Gastroesophageal sphincter (tissue), 4 donors: ENCODE measurements at regions not wholly inside any gene's neighbourhood (a gene's known extent, or its start where the extent isn't known, plus 50 kb on each side); places are given as distances from the start of the nearest gene placed in this dataset.
"Not testable (repeated sequence)": the region's sequence is repeated elsewhere in the genome, so short reads cannot be mapped to it uniquely, and the experiment has no call there.

Experiments used
- ATAC-seq: fragments of 150-250 bp; one replicate; pipeline ENCODE4 v1.9.1; 2016; ENCODE audit warnings: mild to moderate bottlenecking, moderate library complexity
- H3K27ac ChIP-seq, 4 donors: fragments of 200-600 bp; sonication (generic) in 3 of 4; 1 replicate in 3 of 4; 2 replicates in 1 of 4; pipeline ENCODE4 v1.5.1; 2016 to 2019
- H3K27me3 ChIP-seq: fragments of 200-600 bp; sonication (generic); one replicate; pipeline ENCODE4 v1.5.1; 2019
- H3K36me3 ChIP-seq, 2 donors: fragments of 200-600 bp; sonication (generic); one replicate each; pipeline ENCODE4 v1.5.1; 2019; ENCODE audit warnings: control low read depth in 1 of 2
- H3K4me1 ChIP-seq, 3 donors: fragments of 200-600 bp; sonication (generic); 1 replicate in 2 of 3; 2 replicates in 1 of 3; pipeline ENCODE4 v1.5.1; 2016 to 2019; ENCODE audit warnings: control low read depth in 2 of 3
- H3K4me3 ChIP-seq, 2 donors: fragments of 200-600 bp; sonication (generic); one replicate each; pipeline ENCODE4 v1.5.1; 2019; ENCODE audit warnings: mild to moderate bottlenecking in 1 of 2, moderate library complexity in 1 of 2
- H3K9me3 ChIP-seq, 3 donors: fragments of 200-600 bp; sonication (generic); one replicate each; pipeline ENCODE4 v1.5.1; 2017 to 2019; ENCODE audit warnings: control low read depth in 2 of 3
- CTCF ChIP-seq, 4 experiments: fragments of 200-600 bp in 2 of 4; fragments of 450-650 bp in 2 of 4; sonication (generic) in 1 of 4; IDR thresholded peaks; one replicate each; pipeline ENCODE4 v1.5.1; 2017 to 2019; ENCODE audit warnings: antibody characterized with exemption in 4 of 4, mild to moderate bottlenecking in 2 of 4, moderate library complexity in 2 of 4
- EP300 ChIP-seq: sonication (generic); formaldehyde crosslinking; IDR thresholded peaks from one replicate; pipeline ENCODE4 v1.6.1; 2017; ENCODE audit warnings: antibody characterized with exemption, mild to moderate bottlenecking
- POLR2A ChIP-seq, 2 donors: fragments of 450-650 bp; IDR thresholded peaks; one replicate each; pipeline ENCODE4 v1.6.1; 2017; ENCODE audit warnings: antibody characterized with exemption in 2 of 2, mild to moderate bottlenecking in 2 of 2, moderate library complexity in 1 of 2
- POLR2AphosphoS5 ChIP-seq: sonication (generic); formaldehyde crosslinking; IDR thresholded peaks from one replicate; pipeline ENCODE4 v1.6.1; 2017; ENCODE audit warnings: antibody characterized with exemption
- WGBS, 2 donors: methylation state at CpG; one replicate each; pipeline ENCODE4 v1.1.5; 2018; ENCODE audit warnings: low coverage in 1 of 2; 5-methylcytosine and 5-hydroxymethylcytosine counted together

GRCh38 chr3:105982207-105982606, 113.4 kb upstream of the CBLB start:
- 67 to 100% methylated on average over 1 of the region's 1 CpG for WGBS, 2 donors
- ATAC-seq, result no peak

GRCh38 chr3:105984837-105985236, 116.0 kb upstream of the CBLB start:
- Histone ChIP-seq H3K27me3 (no peaks in the 10 kb centered on the region), H3K4me3 (no peak overlapping the region), H3K27ac (no peak overlapping the region), H3K36me3 (no peaks in the 10 kb centered on the region), H3K4me1 (no peaks in the 10 kb centered on the region), H3K9me3 (no peaks in the 10 kb centered on the region)
- WGBS, 2 donors, result 86 to 100% methylated on average over 1 of the region's 1 CpG
- no peak for ATAC-seq
- TF ChIP-seq CTCF (IDR thresholded peaks at IDR 0.05) (no peak), EP300 (no peak), POLR2A (IDR thresholded peaks at IDR 0.05) (no peak), POLR2AphosphoS5 (no peak)

More at GRCh38 chr3:105982207-105982606, 113.4 kb upstream of the CBLB start:
- no peaks in the 10 kb centered on the region for H3K27me3 ChIP-seq
- H3K4me1 ChIP-seq, result no peaks in the 10 kb centered on the region
- H3K9me3 ChIP-seq, result no peaks in the 10 kb centered on the region
- H3K4me3 ChIP-seq, result no peak overlapping the region
- no peak for TF ChIP-seq EP300
- no peaks in the 10 kb centered on the region for H3K36me3 ChIP-seq
- no peak overlapping the region for H3K27ac ChIP-seq

- H3K4me1 ChIP-seq, H3K36me3 ChIP-seq, H3K9me3 ChIP-seq, ATAC-seq, H3K4me3 ChIP-seq, H3K27me3 ChIP-seq, H3K27ac ChIP-seq: not testable (repeated sequence)
- whole genome bisulfite sequencing, 2 donors, result 94 to 100% methylated on average over 1 to 2 of the region's 2 CpGs
Measured at GRCh38 chr3:105986343-105986742, 117.5 kb upstream of the CBLB start.

- no peak overlapping the region for H3K4me3 ChIP-seq
- no peak overlapping the region for H3K27ac ChIP-seq
- no peaks in the 10 kb centered on the region for H3K9me3 ChIP-seq
- H3K27me3 ChIP-seq, result no peaks in the 10 kb centered on the region
- H3K4me1 ChIP-seq, result no peaks in the 10 kb centered on the region
- no peaks in the 10 kb centered on the region for H3K36me3 ChIP-seq
- WGBS, 2 donors, result 91 to 100% methylated on average over 2 of the region's 2 CpGs
- TF ChIP-seq POLR2AphosphoS5, result no peak
- no peak for TF ChIP-seq CTCF (IDR thresholded peaks at IDR 0.05)
- no peak for TF ChIP-seq POLR2A (IDR thresholded peaks at IDR 0.05)
- ATAC-seq, result no peak
Measured at GRCh38 chr3:105987809-105988208, 119.0 kb upstream of the CBLB start.

- Histone ChIP-seq H3K27ac (no peak overlapping the region), H3K4me1 (no peaks in the 10 kb centered on the region), H3K36me3 (no peaks in the 10 kb centered on the region), H3K9me3 (no peaks in the 10 kb centered on the region), H3K4me3 (no peak overlapping the region), H3K27me3 (no peaks in the 10 kb centered on the region)
- 96 to 98% methylated on average over 3 of the region's 3 CpGs for WGBS, 2 donors
- no peak for ATAC-seq
- TF ChIP-seq CTCF (IDR thresholded peaks at IDR 0.05) (no peak), POLR2A (IDR thresholded peaks at IDR 0.05) (no peak), EP300 (no peak), POLR2AphosphoS5 (no peak)
Measured at GRCh38 chr3:105988540-105989212, 119.9 kb upstream of the CBLB start.

- TF ChIP-seq POLR2A (IDR thresholded peaks at IDR 0.05) (no peak), CTCF (IDR thresholded peaks at IDR 0.05) (no peak), POLR2AphosphoS5 (no peak), EP300 (no peak)
- no peaks in the 10 kb centered on the region for H3K27me3 ChIP-seq
- WGBS, 2 donors, result 78 to 81% methylated on average over 4 of the region's 4 CpGs
- no peaks in the 10 kb centered on the region for H3K36me3 ChIP-seq
- no peak overlapping the region for H3K4me3 ChIP-seq
- ATAC-seq, result no peak
- peaks cover 0 to 10% (median 0%) of the 10 kb centered on the region in 3 donors for H3K9me3 ChIP-seq
- H3K27ac ChIP-seq, result no peak overlapping the region
- H3K4me1 ChIP-seq, result no peaks in the 10 kb centered on the region
Measured at GRCh38 chr3:105996781-105997180, 128.0 kb upstream of the CBLB start.
